HepG2 (cell line): ENCODE measurements at regions not wholly inside any gene's neighbourhood (a gene's known extent, or its start where the extent isn't known, plus 50 kb on each side); places are given as distances from the start of the nearest gene placed in this dataset.

ENCODE experiments used
- ATAC-seq: fragments of 200-7000 bp; cut with Tn5 transposase; 3 replicates; pipeline ENCODE4 v1.9.1; 2020; ENCODE audit warnings: mild to moderate bottlenecking, moderate library complexity
- BruUV-seq: library from RNA; stranded (reverse); fragments of 400-500 nt; replicated peaks from 2 replicates; lab custom pipeline; 2021; lab: Mats Ljungman, UMichigan
- CTCF ChIA-PET: fragments of 300-600 bp; formaldehyde crosslinking; extraction: SDS; loops from one replicate; lab custom pipeline; 2021; ENCODE audit warnings: low total read pairs, inconsistent platforms, low intra/inter-chr PET ratio; lab: Yijun Ruan, JAX
- POLR2A ChIA-PET: fragments of 350-600 bp; sonication (Branson Sonifier 250); formaldehyde crosslinking; loops from one replicate; lab custom pipeline; 2020; ENCODE audit warnings: antibody characterized with exemption, inconsistent platforms; lab: Yijun Ruan, JAX
- DNase-seq: peaks from one replicate; pipeline ENCODE4 v3.0.0-alpha.2; 2015; ENCODE audit warnings: low spot score
- FAIRE-seq: peaks from 3 replicates; lab custom pipeline; 2011; peaks lifted over from hg19 to GRCh38; lab: Jason Lieb, UNC
- H2AFZ ChIP-seq: one replicate; pipeline ENCODE4 v1.6.1; 2011; ENCODE audit warnings: low read length, inconsistent platforms
- H3K27ac ChIP-seq: fragments of 300-600 bp; 3 replicates; pipeline ENCODE4 v1.8.0; 2011; ENCODE audit warnings: mixed run types, mild to moderate bottlenecking, mixed read lengths, low read length, inconsistent platforms; ENCODE audit not compliant: insufficient read depth; ENCODE audit errors: extremely low read length
- H3K27me3 ChIP-seq, 2 experiments: fragments of 200-600 bp in 1 of 2; 2 replicates in 1 of 2; 3 replicates in 1 of 2; pipeline versions ENCODE4 v1.6.0 to v1.8.0; 2011; ENCODE audit warnings: low read length in 2 of 2, mild to moderate bottlenecking in 2 of 2, moderate library complexity in 2 of 2, inconsistent platforms in 1 of 2; ENCODE audit not compliant: insufficient read depth in 2 of 2, control insufficient read depth in 1 of 2
- H3K36me3 ChIP-seq, 2 experiments: fragments of 200-600 bp in 1 of 2; replicated peaks in 1 of 2; 2 replicates in 1 of 2; 3 replicates in 1 of 2; pipeline versions ENCODE4 v1.5.1 to v1.8.0; 2011; ENCODE audit warnings: low read length in 2 of 2, inconsistent platforms in 1 of 2; ENCODE audit not compliant: insufficient read depth in 2 of 2, control insufficient read depth in 1 of 2
- H3K4me1 ChIP-seq: 2 replicates; pipeline ENCODE4 v1.5.1; 2012; ENCODE audit warnings: low read length, inconsistent platforms; ENCODE audit not compliant: insufficient read depth
- H3K4me2 ChIP-seq: 2 replicates; pipeline ENCODE4 v1.6.0; 2011; ENCODE audit warnings: low read depth, low read length, inconsistent platforms
- H3K4me3 ChIP-seq, 3 experiments: fragments of 200-600 bp in 1 of 3; sonication (generic), shearing (Covaris generic) in 1 of 3; replicated peaks in 1 of 3; 2 replicates each; pipeline ENCODE4 v1.5.1; 2011 to 2016; ENCODE audit warnings: low read length in 3 of 3, inconsistent platforms in 2 of 3, low read depth in 2 of 3, mild to moderate bottlenecking in 2 of 3, control low read depth in 1 of 3, mixed read lengths in 1 of 3; ENCODE audit not compliant: insufficient read depth in 1 of 3
- H3K79me2 ChIP-seq: one replicate; pipeline ENCODE4 v1.6.1; 2011; ENCODE audit warnings: low read length, inconsistent platforms; ENCODE audit not compliant: insufficient read depth
- H3K9ac ChIP-seq: 2 replicates; pipeline ENCODE4 v1.6.0; 2011; ENCODE audit warnings: mild to moderate bottlenecking, low read depth, low read length, inconsistent platforms; ENCODE audit not compliant: insufficient read depth
- H3K9me3 ChIP-seq: 2 replicates; pipeline ENCODE4 v1.5.1; 2012; ENCODE audit warnings: mild to moderate bottlenecking, low read length
- H4K20me1 ChIP-seq: 2 replicates; pipeline ENCODE4 v1.6.0; 2011; ENCODE audit warnings: inconsistent platforms, mild to moderate bottlenecking, low read length, moderate library complexity; ENCODE audit not compliant: insufficient read depth
- ARHGAP35 ChIP-seq: sonication (generic); formaldehyde crosslinking; IDR thresholded peaks from 2 replicates; pipeline ENCODE4 v1.9.0; 2022; ENCODE audit warnings: mild to moderate bottlenecking, inconsistent platforms, moderate library complexity, missing genetic modification reagents, borderline replicate concordance
- CENPT ChIP-seq: sonication (generic); formaldehyde crosslinking; IDR thresholded peaks from 2 replicates; pipeline ENCODE4 v1.8.0; 2022; ENCODE audit warnings: low read depth, mild to moderate bottlenecking, moderate library complexity, missing genetic modification reagents
- DMAP1 ChIP-seq: IDR thresholded peaks from 2 replicates; pipeline ENCODE4 v1.6.1; 2016
- EED ChIP-seq: sonication (generic); formaldehyde crosslinking; IDR thresholded peaks from 2 replicates; pipeline ENCODE4 v1.5.0; 2020; ENCODE audit warnings: mild to moderate bottlenecking, missing genetic modification reagents
- GABPB1 ChIP-seq: IDR thresholded peaks from 2 replicates; pipeline ENCODE4 v1.6.1; 2016; ENCODE audit warnings: mild to moderate bottlenecking, missing genetic modification reagents, moderate library complexity, missing compliant biosample characterization
- IKZF1 ChIP-seq: fragments of 450-650 bp; IDR thresholded peaks from 2 replicates; pipeline ENCODE4 v1.7.1; 2016
- JUNB ChIP-seq: sonication (generic); formaldehyde crosslinking; IDR thresholded peaks from 2 replicates; pipeline ENCODE4 v1.8.0; 2022; ENCODE audit warnings: missing genetic modification reagents, mild to moderate bottlenecking, borderline replicate concordance
- KDM4B ChIP-seq: sonication (generic); formaldehyde crosslinking; IDR thresholded peaks from 2 replicates; pipeline ENCODE4 v1.4.0; 2020; ENCODE audit warnings: missing genetic modification reagents
- MBNL3 ChIP-seq: fragments of 250-450 bp; sonication (Bioruptor Pico); conservative IDR thresholded peaks from 2 replicates; pipeline ENCODE4 v1.8.0; 2022; ENCODE audit warnings: mild to moderate bottlenecking, inconsistent platforms
- NFE2L2 ChIP-seq: fragments of 150-350 bp; IDR thresholded peaks from 2 replicates; pipeline ENCODE4 v1.6.1; 2014; ENCODE audit warnings: low read length
- RXRA ChIP-seq: sonication (generic); formaldehyde crosslinking; IDR thresholded peaks from 2 replicates; pipeline ENCODE4 v1.5.1; 2020; ENCODE audit warnings: missing genetic modification reagents
- SIN3A ChIP-seq: IDR thresholded peaks from 2 replicates; pipeline ENCODE4 v1.6.1; 2011; ENCODE audit warnings: low read depth, mild to moderate bottlenecking, control low read depth, low read length, borderline replicate concordance
- SUZ12 ChIP-seq: fragments of 150-350 bp; IDR thresholded peaks from 2 replicates; pipeline ENCODE4 v1.6.1; 2014; ENCODE audit warnings: low read depth, low read length
- ZNF501 ChIP-seq: sonication (generic); formaldehyde crosslinking; IDR thresholded peaks from 2 replicates; pipeline ENCODE4 v1.5.1; 2020; ENCODE audit warnings: mild to moderate bottlenecking, moderate library complexity, missing genetic modification reagents
- ZNF841 ChIP-seq: sonication (generic); formaldehyde crosslinking; IDR thresholded peaks from 2 replicates; pipeline ENCODE4 v1.8.1; 2023; ENCODE audit warnings: missing genetic modification reagents, borderline replicate concordance
- WGBS: methylation state at CpG from one replicate; pipeline ENCODE4 v1.1.6; 2017; ENCODE audit warnings: low lambda C conversion rate; 5-methylcytosine and 5-hydroxymethylcytosine counted together
- in situ Hi-C: cut with HindIII; loops from 2 replicates; pipeline ENCODE4 v1.10.0; 2017; ENCODE audit warnings: low pct_unique_long_range_greater_than_20kb; ENCODE audit not compliant: extremely low pct_ligation_motif_present
- intact Hi-C: fragments of 100-400 bp; cut with micrococcal nuclease; formaldehyde crosslinking; loops from one replicate; pipeline ENCODE4 v1.10.0; 2022; ENCODE audit not compliant: unreplicated experiment
- TF ChIP-seq, protein P1 (sequence below): sonication (generic); formaldehyde crosslinking; IDR thresholded peaks from 2 replicates; pipeline ENCODE4 v1.8.0; 2022; ENCODE audit warnings: mild to moderate bottlenecking, missing genetic modification reagents, moderate library complexity
- TF ChIP-seq, protein P2 (sequence below), 2 experiments: sonication (generic) in 1 of 2; formaldehyde crosslinking in 1 of 2; IDR thresholded peaks; 2 replicates each; pipeline versions ENCODE4 v1.4.0 to v1.6.1; 2018 to 2020; ENCODE audit warnings: missing genetic modification reagents in 2 of 2, borderline replicate concordance in 1 of 2, low read depth in 1 of 2, mild to moderate bottlenecking in 1 of 2, missing biosample characterization in 1 of 2
- TF ChIP-seq, protein P3 (sequence below): IDR thresholded peaks from 2 replicates; pipeline ENCODE4 v1.6.1; 2016; ENCODE audit warnings: low read depth
- TF ChIP-seq, protein P4 (sequence below): sonication (generic); formaldehyde crosslinking; IDR thresholded peaks from 2 replicates; pipeline ENCODE4 v1.9.0; 2021; ENCODE audit warnings: missing genetic modification reagents, borderline replicate concordance

DNA sequence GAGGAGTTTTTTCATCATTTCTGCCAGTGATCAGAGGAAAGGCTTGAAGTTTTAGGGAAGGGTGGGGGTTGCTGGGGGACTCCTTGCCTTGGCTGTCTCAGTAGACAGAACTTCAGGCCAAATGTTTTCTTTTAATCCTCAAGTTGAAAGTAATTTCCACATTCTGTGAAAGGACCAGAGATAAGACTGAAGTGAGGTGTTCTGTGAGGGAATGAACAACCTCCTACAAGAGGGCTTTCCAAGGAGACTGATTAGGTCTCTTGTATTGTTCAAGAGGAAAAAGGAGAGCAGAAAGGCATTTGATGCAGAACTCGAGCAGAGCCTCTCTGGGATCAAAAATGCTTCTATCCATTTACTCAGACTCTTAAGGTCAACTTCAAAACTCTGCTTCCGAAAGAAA lies 282.1 kb upstream of the ATP10B start (continued):
- TF ChIP-seq IKZF1 (no peak), ZNF501 (CRISPR knock-in tag) (no peak), RXRA (no peak), KDM4B (CRISPR knock-in tag) (no peak), MBNL3 (CRISPR knock-in tag) (no peak), CENPT (no peak)
- TF ChIP-seq, protein P1, sequence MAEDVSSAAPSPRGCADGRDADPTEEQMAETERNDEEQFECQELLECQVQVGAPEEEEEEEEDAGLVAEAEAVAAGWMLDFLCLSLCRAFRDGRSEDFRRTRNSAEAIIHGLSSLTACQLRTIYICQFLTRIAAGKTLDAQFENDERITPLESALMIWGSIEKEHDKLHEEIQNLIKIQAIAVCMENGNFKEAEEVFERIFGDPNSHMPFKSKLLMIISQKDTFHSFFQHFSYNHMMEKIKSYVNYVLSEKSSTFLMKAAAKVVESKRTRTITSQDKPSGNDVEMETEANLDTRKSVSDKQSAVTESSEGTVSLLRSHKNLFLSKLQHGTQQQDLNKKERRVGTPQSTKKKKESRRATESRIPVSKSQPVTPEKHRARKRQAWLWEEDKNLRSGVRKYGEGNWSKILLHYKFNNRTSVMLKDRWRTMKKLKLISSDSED: no peak
- TF ChIP-seq, protein P2, sequence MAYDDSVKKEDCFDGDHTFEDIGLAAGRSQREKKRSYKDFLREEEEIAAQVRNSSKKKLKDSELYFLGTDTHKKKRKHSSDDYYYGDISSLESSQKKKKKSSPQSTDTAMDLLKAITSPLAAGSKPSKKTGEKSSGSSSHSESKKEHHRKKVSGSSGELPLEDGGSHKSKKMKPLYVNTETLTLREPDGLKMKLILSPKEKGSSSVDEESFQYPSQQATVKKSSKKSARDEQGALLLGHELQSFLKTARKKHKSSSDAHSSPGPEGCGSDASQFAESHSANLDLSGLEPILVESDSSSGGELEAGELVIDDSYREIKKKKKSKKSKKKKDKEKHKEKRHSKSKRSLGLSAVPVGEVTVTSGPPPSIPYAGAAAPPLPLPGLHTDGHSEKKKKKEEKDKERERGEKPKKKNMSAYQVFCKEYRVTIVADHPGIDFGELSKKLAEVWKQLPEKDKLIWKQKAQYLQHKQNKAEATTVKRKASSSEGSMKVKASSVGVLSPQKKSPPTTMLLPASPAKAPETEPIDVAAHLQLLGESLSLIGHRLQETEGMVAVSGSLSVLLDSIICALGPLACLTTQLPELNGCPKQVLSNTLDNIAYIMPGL (CRISPR knock-in tag; IDR thresholded peaks at IDR 0.05; ENCODE audit: borderline replicate concordance in 1 of 2, low read depth in 1 of 2): no peak

DNA sequence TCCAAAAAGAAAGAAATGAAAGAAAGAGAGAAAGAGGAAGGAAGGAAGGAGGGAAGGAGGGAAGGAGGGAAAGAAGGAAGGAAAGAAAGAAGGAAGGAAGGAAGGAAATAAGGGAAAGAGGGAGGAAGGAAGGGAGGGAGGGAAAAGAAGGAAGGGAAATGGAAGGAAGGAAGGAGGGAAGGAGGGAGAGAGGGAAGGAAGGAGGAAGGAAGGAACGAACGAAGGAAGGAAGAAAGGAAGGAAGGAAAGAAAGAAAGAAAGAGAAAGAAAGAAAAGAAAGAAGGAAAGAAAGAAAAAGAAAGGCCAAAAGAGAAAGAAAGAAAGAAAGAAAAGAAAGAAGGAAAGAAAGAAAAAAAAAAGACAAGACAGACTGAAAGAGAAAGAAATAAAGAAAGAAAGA lies 263.9 kb upstream of the ATP10B start:
- WGBS: 1% methylated on average over 2 of the region's 2 CpGs
- H3K36me3 ChIP-seq: no peaks in the 10 kb centered on the region
- no TSS peak for BruUV-seq
- ChIA-PET POLR2A (no interaction called here), CTCF (no interaction called here)
- H3K9ac ChIP-seq: no peak overlapping the region
- no peak overlapping the region for H2AFZ ChIP-seq
- intact Hi-C loops (no loop called here), in situ Hi-C loops (no loop called here)
- no peak overlapping the region for H3K4me2 ChIP-seq
- ATAC-seq: no peak
- H3K4me1 ChIP-seq: no peaks in the 10 kb centered on the region
- FAIRE-seq: no peak
- H3K27me3 ChIP-seq: no peaks in the 10 kb centered on the region
- no peak overlapping the region for H3K4me3 ChIP-seq
- H3K9me3 ChIP-seq: no peaks in the 10 kb centered on the region
- DNase-seq: no peak
- H3K27ac ChIP-seq: no peak overlapping the region
- H3K79me2 ChIP-seq: no peaks in the 10 kb centered on the region
- H4K20me1 ChIP-seq: no peaks in the 10 kb centered on the region
- TF ChIP-seq GABPB1 (CRISPR knock-in tag): no peak
- TF ChIP-seq JUNB: no peak
- no peak for TF ChIP-seq SIN3A
- TF ChIP-seq NFE2L2: no peak
- no peak for TF ChIP-seq DMAP1 (CRISPR knock-in tag)
- TF ChIP-seq, protein P3, sequence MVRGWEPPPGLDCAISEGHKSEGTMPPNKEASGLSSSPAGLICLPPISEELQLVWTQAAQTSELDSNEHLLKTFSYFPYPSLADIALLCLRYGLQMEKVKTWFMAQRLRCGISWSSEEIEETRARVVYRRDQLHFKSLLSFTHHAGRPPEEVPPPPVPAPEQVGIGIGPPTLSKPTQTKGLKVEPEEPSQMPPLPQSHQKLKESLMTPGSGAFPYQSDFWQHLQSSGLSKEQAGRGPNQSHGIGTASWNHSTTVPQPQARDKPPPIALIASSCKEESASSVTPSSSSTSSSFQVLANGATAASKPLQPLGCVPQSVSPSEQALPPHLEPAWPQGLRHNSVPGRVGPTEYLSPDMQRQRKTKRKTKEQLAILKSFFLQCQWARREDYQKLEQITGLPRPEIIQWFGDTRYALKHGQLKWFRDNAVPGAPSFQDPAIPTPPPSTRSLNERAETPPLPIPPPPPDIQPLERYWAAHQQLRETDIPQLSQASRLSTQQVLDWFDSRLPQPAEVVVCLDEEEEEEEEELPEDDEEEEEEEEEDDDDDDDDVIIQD (CRISPR knock-in tag): no peak
- no peak for TF ChIP-seq SUZ12
- no peak for TF ChIP-seq ZNF841 (CRISPR knock-in tag)
- TF ChIP-seq, protein P4, sequence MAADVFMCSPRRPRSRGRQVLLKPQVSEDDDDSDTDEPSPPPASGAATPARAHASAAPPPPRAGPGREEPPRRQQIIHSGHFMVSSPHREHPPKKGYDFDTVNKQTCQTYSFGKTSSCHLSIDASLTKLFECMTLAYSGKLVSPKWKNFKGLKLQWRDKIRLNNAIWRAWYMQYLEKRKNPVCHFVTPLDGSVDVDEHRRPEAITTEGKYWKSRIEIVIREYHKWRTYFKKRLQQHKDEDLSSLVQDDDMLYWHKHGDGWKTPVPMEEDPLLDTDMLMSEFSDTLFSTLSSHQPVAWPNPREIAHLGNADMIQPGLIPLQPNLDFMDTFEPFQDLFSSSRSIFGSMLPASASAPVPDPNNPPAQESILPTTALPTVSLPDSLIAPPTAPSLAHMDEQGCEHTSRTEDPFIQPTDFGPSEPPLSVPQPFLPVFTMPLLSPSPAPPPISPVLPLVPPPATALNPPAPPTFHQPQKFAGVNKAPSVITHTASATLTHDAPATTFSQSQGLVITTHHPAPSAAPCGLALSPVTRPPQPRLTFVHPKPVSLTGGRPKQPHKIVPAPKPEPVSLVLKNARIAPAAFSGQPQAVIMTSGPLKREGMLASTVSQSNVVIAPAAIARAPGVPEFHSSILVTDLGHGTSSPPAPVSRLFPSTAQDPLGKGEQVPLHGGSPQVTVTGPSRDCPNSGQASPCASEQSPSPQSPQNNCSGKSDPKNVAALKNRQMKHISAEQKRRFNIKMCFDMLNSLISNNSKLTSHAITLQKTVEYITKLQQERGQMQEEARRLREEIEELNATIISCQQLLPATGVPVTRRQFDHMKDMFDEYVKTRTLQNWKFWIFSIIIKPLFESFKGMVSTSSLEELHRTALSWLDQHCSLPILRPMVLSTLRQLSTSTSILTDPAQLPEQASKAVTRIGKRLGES: no peak
- no peak for TF ChIP-seq EED (CRISPR knock-in tag)
- no peak for TF ChIP-seq ARHGAP35 (CRISPR knock-in tag)
